ENCODE measurements at regions not wholly inside any gene's neighbourhood (a gene's known extent, or its start where the extent isn't known, plus 50 kb on each side); places are given as distances from the start of the nearest gene placed in this dataset.

DNA sequence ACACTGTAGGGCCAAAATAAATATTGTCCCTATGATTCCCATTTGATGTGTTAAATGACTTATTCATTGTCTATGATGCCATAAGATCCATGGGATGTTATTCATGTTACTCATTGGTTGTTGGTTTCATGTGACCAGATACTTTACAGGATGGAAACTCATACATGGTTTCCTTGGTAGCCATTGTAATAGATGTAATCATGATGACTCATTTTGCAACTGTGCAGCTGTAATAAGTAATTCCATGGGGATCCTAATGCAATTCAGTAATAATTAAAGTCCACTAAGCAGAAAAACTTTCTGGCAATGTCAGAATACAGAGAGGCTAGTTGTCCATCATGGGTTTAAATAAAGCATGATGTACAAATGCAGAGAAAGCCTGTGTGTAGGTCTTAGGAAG, 389.7 kb upstream of the NR3C2 start:
- DNase-seq (no peak), ATAC-seq (no peak)
- Histone ChIP-seq H3K4me1 (no peaks in the 10 kb centered on the region), H3K36me3 (no peaks in the 10 kb centered on the region), H3K27me3 (no peaks in the 10 kb centered on the region), H3K9me3 (no peaks in the 10 kb centered on the region), H3K4me3 (no peak overlapping the region), H3K27ac (no peak overlapping the region)
- in situ Hi-C loops (cut with MboI; ENCODE audit: low sequenced_read_pairs in 4 of 4), result no loop called here
- intact Hi-C loops (cut with DNase I; ENCODE audit: low total_unique reads), result no loop called here
- TF ChIP-seq POLR2A (IDR thresholded peaks at IDR 0.05) (no peak), CTCF (IDR thresholded peaks at IDR 0.05 in 4 of 5, conservative IDR thresholded peaks at IDR 0.05 in 1 of 5) (no peak)

GRCh38 chr4:148828291-148828690, 386.1 kb upstream of the NR3C2 start:
- DNase-seq (no peak), ATAC-seq (no peak)
- Histone ChIP-seq H3K36me3 (no peaks in the 10 kb centered on the region), H3K27me3 (no peaks in the 10 kb centered on the region), H3K9me3 (no peaks in the 10 kb centered on the region), H3K4me1 (no peaks in the 10 kb centered on the region), H3K4me3 (no peak overlapping the region), H3K27ac (no peak overlapping the region)
- TF ChIP-seq CTCF (IDR thresholded peaks at IDR 0.05 in 4 of 5, conservative IDR thresholded peaks at IDR 0.05 in 1 of 5), result no peak
- in situ Hi-C loops (cut with MboI; ENCODE audit: low sequenced_read_pairs in 4 of 4) (no loop called here), intact Hi-C loops (cut with DNase I; ENCODE audit: low total_unique reads) (no loop called here)

DNA sequence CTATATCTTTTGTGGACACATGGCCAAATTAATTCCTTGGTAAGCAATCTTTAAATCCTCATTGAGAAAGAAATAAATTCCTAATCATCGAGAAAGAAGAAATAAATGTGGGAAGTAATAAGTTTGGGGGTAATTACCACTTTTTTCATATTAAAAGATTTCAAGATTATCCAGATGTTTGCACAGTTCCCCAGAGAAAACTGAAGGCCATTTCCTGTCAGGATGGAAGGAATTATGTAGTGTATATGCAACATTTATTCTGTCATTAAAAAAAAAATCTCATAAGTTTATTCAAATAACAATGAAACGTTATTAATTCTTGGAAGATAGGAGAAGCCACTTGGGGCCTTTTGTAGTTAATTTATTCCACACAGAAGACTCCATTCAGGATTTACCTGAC, 385.6 kb upstream of the NR3C2 start:
- intact Hi-C loops (cut with DNase I; ENCODE audit: low total_unique reads), result no loop called here
- H3K27me3 ChIP-seq, result no peaks in the 10 kb centered on the region
- ATAC-seq (no peak), DNase-seq (no peak)
- TF ChIP-seq POLR2A (IDR thresholded peaks at IDR 0.05) (no peak), CTCF (IDR thresholded peaks at IDR 0.05 in 4 of 5, conservative IDR thresholded peaks at IDR 0.05 in 1 of 5) (no peak)
- H3K4me1 ChIP-seq, result no peaks in the 10 kb centered on the region
- no peak overlapping the region for H3K27ac ChIP-seq
- H3K4me3 ChIP-seq, result no peak overlapping the region
- in situ Hi-C loops (cut with MboI; ENCODE audit: low sequenced_read_pairs in 4 of 4), result no loop called here
- no peaks in the 10 kb centered on the region for H3K36me3 ChIP-seq
- H3K9me3 ChIP-seq, result no peaks in the 10 kb centered on the region

DNA sequence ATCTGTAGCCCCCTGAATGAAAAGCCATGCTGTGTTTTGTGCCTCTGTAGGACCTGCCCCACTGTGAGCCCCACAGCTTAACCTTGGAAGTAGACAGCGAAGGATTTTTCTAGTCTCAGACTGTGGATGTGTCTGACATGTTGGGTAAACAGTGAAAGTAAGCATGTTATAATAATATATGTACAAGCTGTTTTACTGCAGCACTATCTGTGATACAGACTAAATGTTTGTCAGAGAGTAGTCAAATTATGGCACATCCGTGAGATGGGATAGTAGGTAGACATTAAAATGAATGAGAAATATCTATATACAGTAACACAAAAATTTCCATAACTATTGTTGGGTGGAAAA, 381.2 kb upstream of the NR3C2 start:
- H3K27me3 ChIP-seq, result no peaks in the 10 kb centered on the region
- no peak for TF ChIP-seq POLR2A (IDR thresholded peaks at IDR 0.05)
- no peak for TF ChIP-seq CTCF (IDR thresholded peaks at IDR 0.05 in 4 of 5, conservative IDR thresholded peaks at IDR 0.05 in 1 of 5)
- H3K27ac ChIP-seq, result no peak overlapping the region
- no peaks in the 10 kb centered on the region for H3K36me3 ChIP-seq
- no peak overlapping the region for H3K4me3 ChIP-seq
- ATAC-seq (no peak), DNase-seq (no peak)
- in situ Hi-C loops (cut with MboI; ENCODE audit: low sequenced_read_pairs in 4 of 4) (no loop called here), intact Hi-C loops (cut with DNase I; ENCODE audit: low total_unique reads) (no loop called here)
- no peaks in the 10 kb centered on the region for H3K4me1 ChIP-seq
- H3K9me3 ChIP-seq, result no peaks in the 10 kb centered on the region

DNA sequence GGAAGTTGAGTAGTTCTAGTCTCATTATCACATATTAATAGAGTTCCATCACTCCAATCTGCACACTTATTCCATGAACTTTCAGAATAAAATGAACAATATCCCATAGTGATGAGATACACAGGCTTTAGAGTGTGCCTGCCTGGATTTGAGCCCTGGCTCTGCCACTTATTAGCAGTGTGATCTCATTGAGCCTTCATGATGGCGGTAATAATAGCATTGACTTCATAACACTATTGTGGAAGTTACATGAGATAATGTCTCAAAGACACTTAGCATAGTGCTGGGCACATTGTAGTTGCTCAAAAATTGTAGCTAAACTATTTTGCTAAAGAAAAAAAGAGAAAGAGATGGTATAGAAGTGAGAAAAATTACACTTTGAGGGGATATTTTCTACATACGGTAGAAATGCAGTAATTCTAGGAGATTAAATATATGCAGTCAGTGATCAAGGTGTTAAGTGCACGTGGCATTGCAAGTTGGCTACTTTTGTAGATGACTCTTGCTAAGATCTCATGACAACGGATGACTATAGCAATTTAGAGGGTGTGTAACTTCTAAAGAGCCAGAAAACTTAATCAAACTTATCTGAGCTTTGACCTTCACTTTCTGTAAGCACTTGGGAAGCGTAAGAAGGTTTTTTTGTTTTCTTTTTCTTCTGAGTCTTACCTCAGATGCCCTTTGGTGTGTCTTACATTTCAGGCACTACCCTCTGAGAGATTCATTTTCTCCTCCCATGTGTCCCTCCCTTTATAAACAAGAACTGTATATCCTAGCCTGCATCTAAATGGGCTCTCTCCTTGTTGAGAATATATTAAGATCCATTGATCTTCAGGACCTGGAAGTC, 380.6 kb upstream of the NR3C2 start:
- TF ChIP-seq POLR2A (IDR thresholded peaks at IDR 0.05), result no peak
- TF ChIP-seq CTCF (IDR thresholded peaks at IDR 0.05 in 4 of 5, conservative IDR thresholded peaks at IDR 0.05 in 1 of 5), result no peak
- in situ Hi-C loops (cut with MboI; ENCODE audit: low sequenced_read_pairs in 4 of 4), result no loop called here
- Histone ChIP-seq H3K4me3 (no peak overlapping the region), H3K36me3 (no peaks in the 10 kb centered on the region), H3K27ac (no peak overlapping the region), H3K9me3 (no peaks in the 10 kb centered on the region), H3K27me3 (no peaks in the 10 kb centered on the region), H3K4me1 (no peaks in the 10 kb centered on the region)
- ATAC-seq (no peak), DNase-seq (no peak)
- intact Hi-C loops (cut with DNase I; ENCODE audit: low total_unique reads), result no loop called here

All from gastrocnemius medialis (tissue), 4 donors.